Astrocyte of the spinal cord (primary cell): ENCODE measurements at regions not wholly inside any gene's neighbourhood (a gene's known extent, or its start where the extent isn't known, plus 50 kb on each side); places are given as distances from the start of the nearest gene placed in this dataset.

ENCODE experiments used
- DNase-seq: peaks from one replicate; pipeline ENCODE4 v3.0.0; 2011; ENCODE audit warnings: low read depth, low spot score
- H3K4me3 ChIP-seq: 2 replicates; pipeline ENCODE4 v1.5.1; 2011; ENCODE audit warnings: low read depth, mild to moderate bottlenecking, low read length, moderate library complexity
- CTCF ChIP-seq: IDR thresholded peaks from 2 replicates; pipeline ENCODE4 v1.5.1; 2012; ENCODE audit warnings: low read depth, mild to moderate bottlenecking, low read length, inconsistent platforms
- in situ Hi-C: cut with HindIII; loops from 2 replicates; pipeline ENCODE4 v1.10.0; 2017; ENCODE audit warnings: low sequenced_read_pairs

- no peak for TF ChIP-seq CTCF
- DNase-seq: no peak
- H3K4me3 ChIP-seq: no peak overlapping the region
- in situ Hi-C loops: no loop called here
These were observed 87.7 kb upstream of the HMGCLL1 start for GRCh38 chr6:55666606-55667225.

- DNase-seq: no peak
- no peak for TF ChIP-seq CTCF
- in situ Hi-C loops: no loop called here
- no peak overlapping the region for H3K4me3 ChIP-seq
These were observed 87.0 kb upstream of the HMGCLL1 start for GRCh38 chr6:55666037-55666436.

- no peak for DNase-seq
- in situ Hi-C loops: no loop called here
- no peak for TF ChIP-seq CTCF
- no peak overlapping the region for H3K4me3 ChIP-seq
These were observed 85.9 kb upstream of the HMGCLL1 start for GRCh38 chr6:55664591-55665587.

- H3K4me3 ChIP-seq: no peak overlapping the region
- in situ Hi-C loops: no loop called here
- DNase-seq: no peak
- no peak for TF ChIP-seq CTCF
These were observed 84.9 kb upstream of the HMGCLL1 start for GRCh38 chr6:55663914-55664313.

GRCh38 chr6:55659304-55659703 lies 80.3 kb upstream of the HMGCLL1 start:
- no peak for DNase-seq
- no peak overlapping the region for H3K4me3 ChIP-seq
- in situ Hi-C loops: no loop called here
- TF ChIP-seq CTCF: no peak

GRCh38 chr6:55654445-55654844 lies 75.5 kb upstream of the HMGCLL1 start:
- in situ Hi-C loops: no loop called here
- DNase-seq: no peak
- TF ChIP-seq CTCF: no peak
- H3K4me3 ChIP-seq: no peak overlapping the region
